HEK293 (cell line): ENCODE measurements at regions not wholly inside any gene's neighbourhood (a gene's known extent, or its start where the extent isn't known, plus 50 kb on each side); places are given as distances from the start of the nearest gene placed in this dataset.

Source experiments
- CTCF ChIA-PET: fragments of 350-600 bp; formaldehyde crosslinking; extraction: SDS; loops from one replicate; lab custom pipeline; 2021; ENCODE audit warnings: antibody characterized with exemption; lab: Yijun Ruan, JAX
- POLR2A ChIA-PET: fragments of 300-600 bp; formaldehyde crosslinking; extraction: SDS; loops from one replicate; lab custom pipeline; 2020; ENCODE audit warnings: antibody characterized with exemption, inconsistent platforms; lab: Yijun Ruan, JAX
- H3K27ac ChIP-seq: fragments of 200-500 bp; sonication (Bioruptor generic); 2 replicates; pipeline ENCODE4 v1.5.1; 2014; ENCODE audit warnings: low read depth, low read length, control low read depth, inconsistent platforms; ENCODE audit errors: extremely low read depth
- H3K36me3 ChIP-seq, 2 experiments: fragments of 200-500 bp in 1 of 2; sonication (Bioruptor generic) in 1 of 2; 1 replicate in 1 of 2; 2 replicates in 1 of 2; pipeline ENCODE4 v1.5.1; 2014 to 2017; ENCODE audit warnings: inconsistent platforms in 2 of 2, low read length in 2 of 2; ENCODE audit not compliant: control insufficient read depth in 2 of 2, insufficient read depth in 1 of 2
- H3K4me1 ChIP-seq: fragments of 200-500 bp; sonication (Bioruptor generic); 2 replicates; pipeline ENCODE4 v1.5.1; 2014; ENCODE audit warnings: mild to moderate bottlenecking, low read length, inconsistent platforms; ENCODE audit not compliant: control insufficient read depth, insufficient read depth
- H3K4me3 ChIP-seq: 2 replicates; pipeline ENCODE4 v1.5.1; 2011; ENCODE audit warnings: low read depth, mild to moderate bottlenecking, control low read depth, low read length, moderate library complexity
- H3K9me3 ChIP-seq: fragments of 200-500 bp; sonication (Bioruptor generic); 2 replicates; pipeline ENCODE4 v1.5.1; 2014; ENCODE audit warnings: low read depth, low read length, inconsistent platforms; ENCODE audit not compliant: control insufficient read depth, insufficient read depth
- GLIS1 ChIP-seq: fragments of 450-650 bp; formaldehyde crosslinking; IDR thresholded peaks from 2 replicates; pipeline ENCODE4 v1.5.1; 2016; ENCODE audit warnings: missing biosample characterization, missing genetic modification characterization
- MYNN ChIP-seq: fragments of 450-650 bp; formaldehyde crosslinking; IDR thresholded peaks from 2 replicates; pipeline ENCODE4 v1.5.1; 2016; ENCODE audit warnings: missing biosample characterization, missing genetic modification characterization, borderline replicate concordance
- REPIN1 ChIP-seq: fragments of 450-650 bp; formaldehyde crosslinking; IDR thresholded peaks from 2 replicates; pipeline ENCODE4 v1.5.1; 2017; ENCODE audit warnings: missing biosample characterization, missing genetic modification characterization, low read depth
- SETDB1 ChIP-seq: IDR thresholded peaks from one replicate; pipeline ENCODE4 v1.6.1; 2017; ENCODE audit warnings: mild to moderate bottlenecking, low read length, moderate library complexity, mixed read lengths; ENCODE audit not compliant: insufficient read length
- ZBTB17 ChIP-seq: fragments of 450-650 bp; formaldehyde crosslinking; IDR thresholded peaks from 2 replicates; pipeline ENCODE4 v1.5.1; 2016; ENCODE audit warnings: missing biosample characterization, missing genetic modification characterization
- ZBTB20 ChIP-seq: fragments of 450-650 bp; formaldehyde crosslinking; IDR thresholded peaks from 2 replicates; pipeline ENCODE4 v1.5.1; 2016; ENCODE audit warnings: missing biosample characterization, missing genetic modification characterization
- ZBTB48 ChIP-seq: fragments of 450-650 bp; formaldehyde crosslinking; IDR thresholded peaks from 2 replicates; pipeline ENCODE4 v1.5.1; 2016; ENCODE audit warnings: missing biosample characterization, missing genetic modification characterization
- ZNF10 ChIP-seq: fragments of 450-650 bp; formaldehyde crosslinking; IDR thresholded peaks from 2 replicates; pipeline ENCODE4 v1.5.1; 2017; ENCODE audit warnings: missing biosample characterization, missing genetic modification characterization
- ZNF121 ChIP-seq: fragments of 450-650 bp; formaldehyde crosslinking; IDR thresholded peaks from 2 replicates; pipeline ENCODE4 v1.5.1; 2016; ENCODE audit warnings: missing biosample characterization, missing genetic modification characterization
- ZNF132 ChIP-seq: fragments of 450-650 bp; formaldehyde crosslinking; IDR thresholded peaks from 2 replicates; pipeline ENCODE4 v1.5.1; 2017; ENCODE audit warnings: missing biosample characterization, missing genetic modification characterization, borderline replicate concordance
- ZNF211 ChIP-seq: fragments of 450-650 bp; formaldehyde crosslinking; IDR thresholded peaks from 2 replicates; pipeline ENCODE4 v1.5.1; 2016; ENCODE audit warnings: low read depth, missing biosample characterization, missing genetic modification characterization
- ZNF274 ChIP-seq, 2 experiments: fragments of 200-500 bp in 1 of 2; fragments of 450-650 bp in 1 of 2; sonication (Bioruptor generic) in 1 of 2; formaldehyde crosslinking in 1 of 2; IDR thresholded peaks; 2 replicates each; pipeline versions ENCODE4 v1.5.1 to v1.6.1; 2014 to 2016; ENCODE audit warnings: borderline replicate concordance in 1 of 2, inconsistent platforms in 1 of 2, low read length in 1 of 2, missing biosample characterization in 1 of 2, missing genetic modification characterization in 1 of 2
- ZNF302 ChIP-seq: fragments of 450-650 bp; formaldehyde crosslinking; IDR thresholded peaks from 2 replicates; pipeline ENCODE4 v1.5.1; 2016; ENCODE audit warnings: missing biosample characterization, missing genetic modification characterization, low read depth
- ZNF548 ChIP-seq: fragments of 450-650 bp; formaldehyde crosslinking; IDR thresholded peaks from 2 replicates; pipeline ENCODE4 v1.5.1; 2016; ENCODE audit warnings: missing biosample characterization, missing genetic modification characterization
- ZNF664 ChIP-seq: fragments of 450-650 bp; formaldehyde crosslinking; IDR thresholded peaks from 2 replicates; pipeline ENCODE4 v1.5.1; 2016; ENCODE audit warnings: missing biosample characterization, missing genetic modification characterization
- ZNF777 ChIP-seq: fragments of 450-650 bp; formaldehyde crosslinking; IDR thresholded peaks from 2 replicates; pipeline ENCODE4 v1.5.1; 2017; ENCODE audit warnings: missing biosample characterization, missing genetic modification characterization, borderline replicate concordance
- TF ChIP-seq, protein P1 (sequence below): fragments of 450-650 bp; formaldehyde crosslinking; IDR thresholded peaks from 2 replicates; pipeline ENCODE4 v1.5.1; 2016; ENCODE audit warnings: missing biosample characterization, missing genetic modification characterization
- TF ChIP-seq, protein P2 (sequence below): fragments of 450-650 bp; formaldehyde crosslinking; IDR thresholded peaks from 2 replicates; pipeline ENCODE4 v1.5.1; 2016; ENCODE audit warnings: missing biosample characterization, missing genetic modification characterization
- TF ChIP-seq, protein P3 (sequence below): fragments of 450-650 bp; formaldehyde crosslinking; IDR thresholded peaks from 2 replicates; pipeline ENCODE4 v1.5.1; 2016; ENCODE audit warnings: missing biosample characterization, missing genetic modification characterization
- TF ChIP-seq, protein P4 (sequence below): fragments of 450-650 bp; formaldehyde crosslinking; IDR thresholded peaks from 2 replicates; pipeline ENCODE4 v1.5.1; 2016; ENCODE audit warnings: missing biosample characterization, missing genetic modification characterization

DNA sequence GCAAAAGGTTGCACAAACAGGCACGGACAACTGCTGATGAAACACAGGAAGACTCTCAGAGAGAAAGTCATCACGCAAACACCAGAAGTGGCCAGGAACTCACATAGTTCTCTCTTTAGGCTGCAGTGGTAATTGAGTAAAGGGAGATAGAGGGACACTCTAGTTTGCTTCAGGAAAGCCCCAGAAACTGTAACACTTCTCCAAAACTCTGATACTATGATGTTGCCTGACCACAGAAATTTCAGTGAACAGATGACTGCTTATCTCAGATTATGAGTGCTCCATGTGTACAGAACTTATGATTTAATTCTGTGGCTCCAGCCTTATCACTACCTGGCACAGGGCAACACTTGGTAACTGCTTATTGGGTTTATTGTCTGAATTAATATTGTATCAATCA is 311.5 kb upstream of the GYPC start:
- no peak overlapping the region for H3K27ac ChIP-seq
- CTCF ChIA-PET = no interaction called here
- H3K36me3 ChIP-seq = no peaks in the 10 kb centered on the region
- no peak for TF ChIP-seq ZNF777 (tag by site-specific recombination)
- TF ChIP-seq ZNF302 = no peak
- TF ChIP-seq GLIS1 (tag by site-specific recombination) = no peak
- no peak for TF ChIP-seq REPIN1 (tag by site-specific recombination)
- TF ChIP-seq, protein P1, sequence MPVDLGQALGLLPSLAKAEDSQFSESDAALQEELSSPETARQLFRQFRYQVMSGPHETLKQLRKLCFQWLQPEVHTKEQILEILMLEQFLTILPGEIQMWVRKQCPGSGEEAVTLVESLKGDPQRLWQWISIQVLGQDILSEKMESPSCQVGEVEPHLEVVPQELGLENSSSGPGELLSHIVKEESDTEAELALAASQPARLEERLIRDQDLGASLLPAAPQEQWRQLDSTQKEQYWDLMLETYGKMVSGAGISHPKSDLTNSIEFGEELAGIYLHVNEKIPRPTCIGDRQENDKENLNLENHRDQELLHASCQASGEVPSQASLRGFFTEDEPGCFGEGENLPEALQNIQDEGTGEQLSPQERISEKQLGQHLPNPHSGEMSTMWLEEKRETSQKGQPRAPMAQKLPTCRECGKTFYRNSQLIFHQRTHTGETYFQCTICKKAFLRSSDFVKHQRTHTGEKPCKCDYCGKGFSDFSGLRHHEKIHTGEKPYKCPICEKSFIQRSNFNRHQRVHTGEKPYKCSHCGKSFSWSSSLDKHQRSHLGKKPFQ (tag by site-specific recombination) = no peak
- no peaks in the 10 kb centered on the region for H3K9me3 ChIP-seq
- POLR2A ChIA-PET = no interaction called here
- H3K4me3 ChIP-seq = no peak overlapping the region
- H3K4me1 ChIP-seq = no peaks in the 10 kb centered on the region

DNA sequence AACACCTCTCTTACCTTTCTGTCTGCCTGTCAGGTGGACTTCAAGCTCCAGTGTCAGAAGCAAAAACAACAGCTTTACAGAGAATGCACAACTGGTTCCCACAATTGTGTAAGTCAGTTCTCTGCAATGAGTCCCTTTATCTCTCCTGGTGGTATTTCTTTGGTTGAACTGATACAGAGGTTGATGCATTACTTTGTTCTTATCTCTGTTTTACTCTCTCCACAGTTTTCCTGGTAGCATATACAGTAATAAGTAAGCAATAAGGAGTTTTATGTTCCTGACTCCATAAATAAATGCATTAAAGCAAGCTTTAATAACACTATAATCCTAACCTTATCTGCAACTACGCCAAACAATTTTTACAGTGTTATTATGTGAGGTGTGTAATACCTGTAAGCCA is 310.3 kb upstream of the GYPC start:
- no peaks in the 10 kb centered on the region for H3K9me3 ChIP-seq
- CTCF ChIA-PET = no interaction called here

DNA sequence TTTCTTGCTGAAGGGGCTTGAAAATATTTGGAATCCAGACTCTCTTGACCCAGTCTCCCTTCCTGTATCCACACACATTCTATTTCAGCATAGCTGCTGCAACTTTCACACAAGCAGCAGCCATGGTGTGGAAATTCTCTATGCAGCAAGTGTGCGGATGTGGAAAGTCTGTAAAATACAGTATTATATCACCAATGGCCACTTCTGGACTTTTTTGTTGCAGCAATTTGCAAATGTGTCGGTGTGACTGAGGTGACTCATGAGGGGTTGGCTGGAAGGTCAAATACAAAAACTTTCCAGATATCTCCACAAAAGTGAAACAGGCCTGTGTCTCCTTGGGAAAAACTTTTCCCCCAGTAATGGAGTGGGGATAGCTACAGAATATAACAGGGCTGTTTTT is 299.3 kb upstream of the GYPC start:
- no peaks in the 10 kb centered on the region for H3K9me3 ChIP-seq
- CTCF ChIA-PET = no interaction called here
- H3K4me1 ChIP-seq = no peaks in the 10 kb centered on the region
- POLR2A ChIA-PET = no interaction called here
- no peak overlapping the region for H3K4me3 ChIP-seq
- no peaks in the 10 kb centered on the region for H3K36me3 ChIP-seq
- TF ChIP-seq REPIN1 (tag by site-specific recombination) = no peak
- H3K27ac ChIP-seq = no peak overlapping the region

More for the DNA sequence above, 310.3 kb upstream of the GYPC start:
- Histone ChIP-seq H3K36me3 (no peaks in the 10 kb centered on the region), H3K4me3 (no peak overlapping the region), H3K4me1 (no peaks in the 10 kb centered on the region), H3K27ac (no peak overlapping the region)
- TF ChIP-seq ZNF121 (tag by site-specific recombination) (no peak), ZBTB48 (tag by site-specific recombination) (no peak)
- TF ChIP-seq, protein P2, sequence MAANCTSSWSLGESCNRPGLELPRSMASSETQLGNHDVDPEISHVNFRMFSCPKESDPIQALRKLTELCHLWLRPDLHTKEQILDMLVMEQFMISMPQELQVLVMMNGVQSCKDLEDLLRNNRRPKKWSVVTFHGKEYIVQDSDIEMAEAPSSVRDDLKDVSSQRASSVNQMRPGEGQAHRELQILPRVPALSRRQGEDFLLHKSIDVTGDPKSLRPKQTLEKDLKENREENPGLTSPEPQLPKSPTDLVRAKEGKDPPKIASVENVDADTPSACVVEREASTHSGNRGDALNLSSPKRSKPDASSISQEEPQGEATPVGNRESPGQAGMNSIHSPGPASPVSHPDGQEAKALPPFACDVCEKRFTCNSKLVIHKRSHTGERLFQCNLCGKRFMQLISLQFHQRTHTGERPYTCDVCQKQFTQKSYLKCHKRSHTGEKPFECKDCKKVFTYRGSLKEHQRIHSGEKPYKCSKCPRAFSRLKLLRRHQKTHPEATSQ (tag by site-specific recombination) = no peak
- TF ChIP-seq, protein P3, sequence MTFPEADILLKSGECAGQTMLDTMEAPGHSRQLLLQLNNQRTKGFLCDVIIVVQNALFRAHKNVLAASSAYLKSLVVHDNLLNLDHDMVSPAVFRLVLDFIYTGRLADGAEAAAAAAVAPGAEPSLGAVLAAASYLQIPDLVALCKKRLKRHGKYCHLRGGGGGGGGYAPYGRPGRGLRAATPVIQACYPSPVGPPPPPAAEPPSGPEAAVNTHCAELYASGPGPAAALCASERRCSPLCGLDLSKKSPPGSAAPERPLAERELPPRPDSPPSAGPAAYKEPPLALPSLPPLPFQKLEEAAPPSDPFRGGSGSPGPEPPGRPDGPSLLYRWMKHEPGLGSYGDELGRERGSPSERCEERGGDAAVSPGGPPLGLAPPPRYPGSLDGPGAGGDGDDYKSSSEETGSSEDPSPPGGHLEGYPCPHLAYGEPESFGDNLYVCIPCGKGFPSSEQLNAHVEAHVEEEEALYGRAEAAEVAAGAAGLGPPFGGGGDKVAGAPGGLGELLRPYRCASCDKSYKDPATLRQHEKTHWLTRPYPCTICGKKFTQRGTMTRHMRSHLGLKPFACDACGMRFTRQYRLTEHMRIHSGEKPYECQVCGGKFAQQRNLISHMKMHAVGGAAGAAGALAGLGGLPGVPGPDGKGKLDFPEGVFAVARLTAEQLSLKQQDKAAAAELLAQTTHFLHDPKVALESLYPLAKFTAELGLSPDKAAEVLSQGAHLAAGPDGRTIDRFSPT (tag by site-specific recombination) = no peak
- POLR2A ChIA-PET = no interaction called here

DNA sequence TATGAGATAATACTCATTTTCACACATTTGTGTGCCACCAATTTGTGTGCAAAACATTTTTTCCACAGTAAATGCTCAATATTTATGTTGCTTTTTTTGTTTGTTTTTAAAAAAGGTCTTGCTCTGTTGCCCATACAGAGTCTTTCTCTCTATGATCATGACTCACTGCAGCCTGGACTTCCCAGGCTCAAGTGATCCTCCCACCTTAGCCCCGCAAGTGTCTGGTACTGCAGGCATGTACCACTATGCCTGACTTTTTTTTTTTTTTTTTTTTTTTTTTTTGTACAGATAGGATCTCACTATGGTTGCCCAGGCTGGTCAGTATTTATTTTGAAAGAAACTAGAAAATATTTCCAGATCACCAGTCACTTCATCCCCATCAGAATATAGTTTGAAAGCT is 297.8 kb upstream of the GYPC start:
- CTCF ChIA-PET = no interaction called here
- POLR2A ChIA-PET = no interaction called here
- H3K27ac ChIP-seq = no peak overlapping the region
- H3K9me3 ChIP-seq = no peaks in the 10 kb centered on the region
- no peak overlapping the region for H3K4me3 ChIP-seq
- no peaks in the 10 kb centered on the region for H3K36me3 ChIP-seq
- no peaks in the 10 kb centered on the region for H3K4me1 ChIP-seq
- TF ChIP-seq ZBTB17 (tag by site-specific recombination) (no peak), ZBTB48 (tag by site-specific recombination) (no peak), ZNF132 (tag by site-specific recombination) (no peak), SETDB1 (no peak), ZNF274 (IDR thresholded peaks at IDR 0.05; ENCODE audit: low read length) (no peak), ZNF274 (tag by site-specific recombination; IDR thresholded peaks at IDR 0.05; ENCODE audit: borderline replicate concordance) (no peak), ZNF664 (tag by site-specific recombination) (no peak), ZBTB20 (no peak), ZNF10 (tag by site-specific recombination) (no peak), MYNN (tag by site-specific recombination) (no peak), ZNF211 (tag by site-specific recombination) (no peak), ZNF548 (tag by site-specific recombination) (no peak)
- TF ChIP-seq, protein P4, sequence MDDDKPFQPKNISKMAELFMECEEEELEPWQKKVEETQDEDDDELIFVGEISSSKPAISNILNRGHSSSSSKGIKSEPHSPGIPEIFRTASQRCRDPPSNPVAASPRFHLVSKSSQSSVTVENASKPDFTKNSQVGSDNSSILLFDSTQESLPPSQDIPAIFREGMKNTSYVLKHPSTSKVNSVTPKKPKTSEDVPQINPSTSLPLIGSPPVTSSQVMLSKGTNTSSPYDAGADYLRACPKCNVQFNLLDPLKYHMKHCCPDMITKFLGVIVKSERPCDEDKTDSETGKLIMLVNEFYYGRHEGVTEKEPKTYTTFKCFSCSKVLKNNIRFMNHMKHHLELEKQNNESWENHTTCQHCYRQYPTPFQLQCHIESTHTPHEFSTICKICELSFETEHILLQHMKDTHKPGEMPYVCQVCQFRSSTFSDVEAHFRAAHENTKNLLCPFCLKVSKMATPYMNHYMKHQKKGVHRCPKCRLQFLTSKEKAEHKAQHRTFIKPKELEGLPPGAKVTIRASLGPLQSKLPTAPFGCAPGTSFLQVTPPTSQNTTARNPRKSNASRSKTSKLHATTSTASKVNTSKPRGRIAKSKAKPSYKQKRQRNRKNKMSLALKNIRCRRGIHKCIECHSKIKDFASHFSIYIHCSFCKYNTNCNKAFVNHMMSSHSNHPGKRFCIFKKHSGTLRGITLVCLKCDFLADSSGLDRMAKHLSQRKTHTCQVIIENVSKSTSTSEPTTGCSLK (tag by site-specific recombination) = no peak
